SH-SY5Y (cell line): ENCODE measurements at regions not wholly inside any gene's neighbourhood (a gene's known extent, or its start where the extent isn't known, plus 50 kb on each side); places are given as distances from the start of the nearest gene placed in this dataset.

Experiments used
- GATA2 ChIP-seq: IDR thresholded peaks from 2 replicates; pipeline ENCODE4 v1.6.1; 2011; ENCODE audit warnings: mild to moderate bottlenecking, low read depth, low read length
- GATA3 ChIP-seq: IDR thresholded peaks from 2 replicates; pipeline ENCODE4 v1.6.1; 2011; ENCODE audit warnings: low read depth, mild to moderate bottlenecking, low read length, moderate library complexity

DNA sequence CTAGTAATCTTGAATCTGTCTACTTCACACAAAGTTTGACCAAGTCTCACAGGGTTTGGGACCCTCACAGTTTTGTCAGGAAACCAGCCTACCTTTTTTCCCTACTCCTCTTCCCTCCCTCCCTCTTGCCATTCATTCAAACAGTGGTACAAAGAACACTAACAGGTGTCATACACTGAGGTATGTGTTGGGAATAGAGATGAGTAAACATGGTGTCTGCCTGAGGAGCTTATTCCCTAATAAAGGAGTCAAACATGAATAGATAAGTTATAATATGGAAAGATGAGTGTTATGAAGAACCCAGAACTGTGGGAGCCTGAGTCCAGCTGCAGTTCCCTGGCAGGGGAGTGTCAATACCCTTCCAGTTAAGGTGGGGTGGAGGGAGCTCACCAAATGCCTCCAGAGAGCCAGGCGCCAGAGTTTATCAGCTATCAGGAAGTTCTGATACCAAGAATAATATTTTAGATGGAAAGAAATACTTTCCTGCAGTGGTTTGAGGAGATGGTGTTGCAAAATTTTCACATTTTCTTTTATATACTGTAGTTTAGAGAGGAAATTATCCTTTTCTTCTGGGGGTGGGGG lies 183.4 kb upstream of the NR3C1 start:
- no peak for TF ChIP-seq GATA3
- TF ChIP-seq GATA2, result no peak
